MCF 10A (cell line): ENCODE measurements at regions not wholly inside any gene's neighbourhood (a gene's known extent, or its start where the extent isn't known, plus 50 kb on each side); places are given as distances from the start of the nearest gene placed in this dataset.

Experiments used
- BruUV-seq: library from RNA; stranded (reverse); fragments of 400-500 nt; replicated peaks from 2 replicates; lab custom pipeline; 2021; lab: Mats Ljungman, UMichigan
- CTCF ChIA-PET: fragments of 300-600 bp; sonication (Branson Sonifier 250); formaldehyde crosslinking; extraction: SDS; loops from one replicate; lab custom pipeline; 2021; ENCODE audit warnings: antibody characterized with exemption, inconsistent platforms; lab: Yijun Ruan, JAX
- POLR2A ChIA-PET: fragments of 300-600, 350-650 bp; sonication (Branson Sonifier 250); formaldehyde crosslinking; extraction: SDS; loops from one replicate; lab custom pipeline; 2020; ENCODE audit warnings: antibody characterized with exemption, inconsistent platforms; lab: Yijun Ruan, JAX
- DNase-seq: peaks from one replicate; pipeline ENCODE4 v3.0.0-alpha.2; 2018; ENCODE audit not compliant: unreplicated experiment
- H3K27ac Mint-ChIP-seq: one replicate; pipeline ENCODE4 v1.8.0; 2022; ENCODE audit warnings: mild to moderate bottlenecking, low read depth, mixed read lengths; ENCODE audit not compliant: unreplicated experiment
- H3K27me3 Mint-ChIP-seq: one replicate; pipeline ENCODE4 v1.8.0; 2022; ENCODE audit warnings: mixed read lengths; ENCODE audit not compliant: insufficient read depth, unreplicated experiment
- H3K36me3 Mint-ChIP-seq: one replicate; pipeline ENCODE4 v1.8.0; 2022; ENCODE audit warnings: mild to moderate bottlenecking, moderate library complexity, mixed read lengths; ENCODE audit not compliant: insufficient read depth, unreplicated experiment
- H3K4me1 Mint-ChIP-seq: one replicate; pipeline ENCODE4 v1.8.0; 2022; ENCODE audit warnings: mixed read lengths; ENCODE audit not compliant: insufficient read depth, unreplicated experiment
- H3K4me3 Mint-ChIP-seq: one replicate; pipeline ENCODE4 v1.8.0; 2022; ENCODE audit warnings: mild to moderate bottlenecking, moderate library complexity, mixed read lengths; ENCODE audit not compliant: unreplicated experiment
- H3K9me3 Mint-ChIP-seq: one replicate; pipeline ENCODE4 v1.8.0; 2022; ENCODE audit warnings: mixed read lengths; ENCODE audit not compliant: unreplicated experiment
- intact Hi-C: fragments of 100-400 bp; cut with micrococcal nuclease; formaldehyde crosslinking; loops from 2 replicates; pipeline ENCODE4 v1.14.1; 2022
- TF ChIP-seq, protein P1 (sequence below): fragments of 200-600 bp; IDR thresholded peaks from one replicate; pipeline ENCODE4 v1.8.0; 2022; ENCODE audit warnings: antibody characterized with exemption, mild to moderate bottlenecking; ENCODE audit not compliant: unreplicated experiment

GRCh38 chr1:81126989-81127581, 673.6 kb upstream of the ADGRL2 start:
- Mint-ChIP-seq H3K27ac (peak overlapping the region; percentile 39), H3K4me1 (peaks cover 6% of the 10 kb centered on the region), H3K27me3 (no peaks in the 10 kb centered on the region), H3K4me3 (no peak overlapping the region), H3K36me3 (no peaks in the 10 kb centered on the region), H3K9me3 (no peaks in the 10 kb centered on the region)
- DNase-seq: no peak
- POLR2A ChIA-PET: no interaction called here
- TF ChIP-seq, protein P1, sequence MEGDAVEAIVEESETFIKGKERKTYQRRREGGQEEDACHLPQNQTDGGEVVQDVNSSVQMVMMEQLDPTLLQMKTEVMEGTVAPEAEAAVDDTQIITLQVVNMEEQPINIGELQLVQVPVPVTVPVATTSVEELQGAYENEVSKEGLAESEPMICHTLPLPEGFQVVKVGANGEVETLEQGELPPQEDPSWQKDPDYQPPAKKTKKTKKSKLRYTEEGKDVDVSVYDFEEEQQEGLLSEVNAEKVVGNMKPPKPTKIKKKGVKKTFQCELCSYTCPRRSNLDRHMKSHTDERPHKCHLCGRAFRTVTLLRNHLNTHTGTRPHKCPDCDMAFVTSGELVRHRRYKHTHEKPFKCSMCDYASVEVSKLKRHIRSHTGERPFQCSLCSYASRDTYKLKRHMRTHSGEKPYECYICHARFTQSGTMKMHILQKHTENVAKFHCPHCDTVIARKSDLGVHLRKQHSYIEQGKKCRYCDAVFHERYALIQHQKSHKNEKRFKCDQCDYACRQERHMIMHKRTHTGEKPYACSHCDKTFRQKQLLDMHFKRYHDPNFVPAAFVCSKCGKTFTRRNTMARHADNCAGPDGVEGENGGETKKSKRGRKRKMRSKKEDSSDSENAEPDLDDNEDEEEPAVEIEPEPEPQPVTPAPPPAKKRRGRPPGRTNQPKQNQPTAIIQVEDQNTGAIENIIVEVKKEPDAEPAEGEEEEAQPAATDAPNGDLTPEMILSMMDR: no peak
- CTCF ChIA-PET: no interaction called here
- intact Hi-C loops: no loop called here
- BruUV-seq: no TSS peak

- TF ChIP-seq, protein P1: no peak
- POLR2A ChIA-PET: no interaction called here
- no TSS peak for BruUV-seq
- Mint-ChIP-seq H3K4me3 (no peak overlapping the region), H3K36me3 (no peaks in the 10 kb centered on the region), H3K27ac (no peak overlapping the region), H3K4me1 (peaks cover 6% of the 10 kb centered on the region), H3K9me3 (no peaks in the 10 kb centered on the region), H3K27me3 (no peaks in the 10 kb centered on the region)
- CTCF ChIA-PET: interaction anchor here (0.6 kb wide), 1 partner anchor 262 kb away, joined by 4 read pairs; no protein-coding TSS in a partner anchor
- intact Hi-C loops: no loop called here
- no peak for DNase-seq
Observed at GRCh38 chr1:81125672-81126071, 675.1 kb upstream of the ADGRL2 start.

- ChIA-PET POLR2A (no interaction called here), CTCF (interaction anchor here (0.8 kb wide), 1 partner anchor 30 kb away, joined by 4 read pairs; no protein-coding TSS in a partner anchor)
- no peaks in the 10 kb centered on the region for H3K9me3 Mint-ChIP-seq
- H3K27me3 Mint-ChIP-seq: no peaks in the 10 kb centered on the region
- no peaks in the 10 kb centered on the region for H3K36me3 Mint-ChIP-seq
- H3K4me1 Mint-ChIP-seq: no peaks in the 10 kb centered on the region
- intact Hi-C loops: no loop called here
- H3K4me3 Mint-ChIP-seq: no peak overlapping the region
- no TSS peak for BruUV-seq
- DNase-seq: no peak
- TF ChIP-seq, protein P1: no peak
- H3K27ac Mint-ChIP-seq: no peak overlapping the region
Observed at GRCh38 chr1:81121306-81121705, 679.4 kb upstream of the ADGRL2 start.

- DNase-seq: no peak
- H3K9me3 Mint-ChIP-seq: no peaks in the 10 kb centered on the region
- ChIA-PET POLR2A (no interaction called here), CTCF (interaction anchor here (0.7 kb wide), 1 partner anchor 623 kb away, joined by 3 read pairs; no protein-coding TSS in a partner anchor)
- H3K4me3 Mint-ChIP-seq: no peak overlapping the region
- H3K36me3 Mint-ChIP-seq: no peaks in the 10 kb centered on the region
- TF ChIP-seq, protein P1: no peak
- BruUV-seq: no TSS peak
- intact Hi-C loops: no loop called here
- H3K27ac Mint-ChIP-seq: no peak overlapping the region
- peaks cover under 1% of the 10 kb centered on the region for H3K4me1 Mint-ChIP-seq
- no peaks in the 10 kb centered on the region for H3K27me3 Mint-ChIP-seq
Observed at GRCh38 chr1:81119319-81119718, 681.4 kb upstream of the ADGRL2 start.
